ENCODE measurements at regions not wholly inside any gene's neighbourhood (a gene's known extent, or its start where the extent isn't known, plus 50 kb on each side); places are given as distances from the start of the nearest gene placed in this dataset.

DNA sequence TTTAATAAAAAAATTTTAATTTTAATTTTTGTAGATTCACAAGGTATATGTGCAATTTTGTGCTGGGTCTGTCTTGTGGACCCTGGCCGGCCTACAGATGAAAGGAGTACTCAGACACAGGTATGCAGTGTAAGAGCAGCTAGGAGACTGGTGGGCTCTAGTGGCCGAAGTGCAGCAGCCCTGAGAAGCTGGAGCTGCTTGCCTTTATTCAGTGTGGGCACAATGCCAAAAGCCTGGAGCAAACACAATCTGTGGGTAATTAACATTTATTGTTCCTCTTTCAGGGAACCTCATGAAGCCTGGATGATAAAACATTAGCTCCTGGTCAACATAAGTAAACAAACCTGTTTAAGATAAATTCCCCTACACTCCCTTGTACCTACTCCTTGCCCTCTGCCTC lies 135.7 kb upstream of the SEL1L start:
- TF ChIP-seq, protein P1, sequence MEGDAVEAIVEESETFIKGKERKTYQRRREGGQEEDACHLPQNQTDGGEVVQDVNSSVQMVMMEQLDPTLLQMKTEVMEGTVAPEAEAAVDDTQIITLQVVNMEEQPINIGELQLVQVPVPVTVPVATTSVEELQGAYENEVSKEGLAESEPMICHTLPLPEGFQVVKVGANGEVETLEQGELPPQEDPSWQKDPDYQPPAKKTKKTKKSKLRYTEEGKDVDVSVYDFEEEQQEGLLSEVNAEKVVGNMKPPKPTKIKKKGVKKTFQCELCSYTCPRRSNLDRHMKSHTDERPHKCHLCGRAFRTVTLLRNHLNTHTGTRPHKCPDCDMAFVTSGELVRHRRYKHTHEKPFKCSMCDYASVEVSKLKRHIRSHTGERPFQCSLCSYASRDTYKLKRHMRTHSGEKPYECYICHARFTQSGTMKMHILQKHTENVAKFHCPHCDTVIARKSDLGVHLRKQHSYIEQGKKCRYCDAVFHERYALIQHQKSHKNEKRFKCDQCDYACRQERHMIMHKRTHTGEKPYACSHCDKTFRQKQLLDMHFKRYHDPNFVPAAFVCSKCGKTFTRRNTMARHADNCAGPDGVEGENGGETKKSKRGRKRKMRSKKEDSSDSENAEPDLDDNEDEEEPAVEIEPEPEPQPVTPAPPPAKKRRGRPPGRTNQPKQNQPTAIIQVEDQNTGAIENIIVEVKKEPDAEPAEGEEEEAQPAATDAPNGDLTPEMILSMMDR (IDR thresholded peaks at IDR 0.05) = no peak
- TF ChIP-seq RAD21 (conservative IDR thresholded peaks at IDR 0.05 in 1 of 2, IDR thresholded peaks at IDR 0.05 in 1 of 2) (no peak), SMC3 (IDR thresholded peaks at IDR 0.05) (no peak), EP300 (IDR thresholded peaks at IDR 0.05) (no peak), NR3C1 (IDR thresholded peaks at IDR 0.05) (no peak), POLR2A (IDR thresholded peaks at IDR 0.05; ENCODE audit: low read length) (no peak), RCOR1 (IDR thresholded peaks at IDR 0.05; ENCODE audit: low read depth, low read length) (no peak), FOSL2 (IDR thresholded peaks at IDR 0.05) (no peak), FOSL2 (CRISPR knock-in tag; IDR thresholded peaks at IDR 0.05) (no peak), GATA3 (IDR thresholded peaks at IDR 0.05; ENCODE audit: borderline replicate concordance) (no peak), KDM1A (IDR thresholded peaks at IDR 0.05; ENCODE audit: low read depth) (no peak), MAZ (IDR thresholded peaks at IDR 0.05; ENCODE audit: borderline replicate concordance, low read depth, low read length) (no peak)
- TF ChIP-seq, protein P2, sequence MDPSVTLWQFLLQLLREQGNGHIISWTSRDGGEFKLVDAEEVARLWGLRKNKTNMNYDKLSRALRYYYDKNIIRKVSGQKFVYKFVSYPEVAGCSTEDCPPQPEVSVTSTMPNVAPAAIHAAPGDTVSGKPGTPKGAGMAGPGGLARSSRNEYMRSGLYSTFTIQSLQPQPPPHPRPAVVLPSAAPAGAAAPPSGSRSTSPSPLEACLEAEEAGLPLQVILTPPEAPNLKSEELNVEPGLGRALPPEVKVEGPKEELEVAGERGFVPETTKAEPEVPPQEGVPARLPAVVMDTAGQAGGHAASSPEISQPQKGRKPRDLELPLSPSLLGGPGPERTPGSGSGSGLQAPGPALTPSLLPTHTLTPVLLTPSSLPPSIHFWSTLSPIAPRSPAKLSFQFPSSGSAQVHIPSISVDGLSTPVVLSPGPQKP (IDR thresholded peaks at IDR 0.05; ENCODE audit: low read depth, low read length) = no peak
- TF ChIP-seq, protein P3, sequence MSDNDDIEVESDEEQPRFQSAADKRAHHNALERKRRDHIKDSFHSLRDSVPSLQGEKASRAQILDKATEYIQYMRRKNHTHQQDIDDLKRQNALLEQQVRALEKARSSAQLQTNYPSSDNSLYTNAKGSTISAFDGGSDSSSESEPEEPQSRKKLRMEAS (IDR thresholded peaks at IDR 0.05) = no peak
- TF ChIP-seq, protein P4, sequence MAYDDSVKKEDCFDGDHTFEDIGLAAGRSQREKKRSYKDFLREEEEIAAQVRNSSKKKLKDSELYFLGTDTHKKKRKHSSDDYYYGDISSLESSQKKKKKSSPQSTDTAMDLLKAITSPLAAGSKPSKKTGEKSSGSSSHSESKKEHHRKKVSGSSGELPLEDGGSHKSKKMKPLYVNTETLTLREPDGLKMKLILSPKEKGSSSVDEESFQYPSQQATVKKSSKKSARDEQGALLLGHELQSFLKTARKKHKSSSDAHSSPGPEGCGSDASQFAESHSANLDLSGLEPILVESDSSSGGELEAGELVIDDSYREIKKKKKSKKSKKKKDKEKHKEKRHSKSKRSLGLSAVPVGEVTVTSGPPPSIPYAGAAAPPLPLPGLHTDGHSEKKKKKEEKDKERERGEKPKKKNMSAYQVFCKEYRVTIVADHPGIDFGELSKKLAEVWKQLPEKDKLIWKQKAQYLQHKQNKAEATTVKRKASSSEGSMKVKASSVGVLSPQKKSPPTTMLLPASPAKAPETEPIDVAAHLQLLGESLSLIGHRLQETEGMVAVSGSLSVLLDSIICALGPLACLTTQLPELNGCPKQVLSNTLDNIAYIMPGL (CRISPR knock-in tag; IDR thresholded peaks at IDR 0.05; ENCODE audit: borderline replicate concordance) = no peak
